H1 (cell line): ENCODE measurements at regions not wholly inside any gene's neighbourhood (a gene's known extent, or its start where the extent isn't known, plus 50 kb on each side); places are given as distances from the start of the nearest gene placed in this dataset.

Experiments
- POU5F1 ChIP-seq: IDR thresholded peaks from 2 replicates; pipeline ENCODE4 v1.6.1; 2011; ENCODE audit warnings: low read depth, mild to moderate bottlenecking, low read length, moderate library complexity
- RXRA ChIP-seq: IDR thresholded peaks from 2 replicates; pipeline ENCODE4 v1.6.1; 2011; ENCODE audit warnings: low read depth, mild to moderate bottlenecking, low read length, moderate library complexity; ENCODE audit not compliant: insufficient read depth
- TF ChIP-seq, protein P1 (sequence below): fragments of 300-600 bp; sonication (generic); IDR thresholded peaks from 2 replicates; pipeline ENCODE4 v1.7.1; 2012; ENCODE audit warnings: low read length, moderate library complexity, mild to moderate bottlenecking, inconsistent platforms; ENCODE audit not compliant: insufficient replicate concordance
- TF ChIP-seq, protein P2 (sequence below): IDR thresholded peaks from 2 replicates; pipeline ENCODE4 v1.6.1; 2012; ENCODE audit warnings: inconsistent platforms

DNA sequence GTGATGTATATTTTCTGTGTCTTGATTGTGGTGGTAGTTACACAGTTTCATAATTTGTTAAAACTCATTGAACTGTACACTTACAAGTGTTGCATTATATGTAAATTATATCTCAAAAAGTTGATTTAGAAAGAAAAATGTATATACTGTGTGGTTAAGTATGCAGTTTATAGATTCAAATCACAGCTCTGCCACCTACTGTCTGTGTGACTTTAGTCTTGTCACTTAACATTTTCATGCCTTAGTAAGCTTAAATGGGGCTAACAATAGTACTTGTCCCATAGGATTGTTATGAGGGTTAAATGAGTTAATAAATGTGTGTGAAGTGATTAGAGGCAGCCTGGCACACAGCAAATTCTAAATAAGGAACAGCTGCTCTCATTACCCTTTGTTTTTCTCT is 120.9 kb upstream of the P2RY1 start (continued):
- TF ChIP-seq, protein P1, sequence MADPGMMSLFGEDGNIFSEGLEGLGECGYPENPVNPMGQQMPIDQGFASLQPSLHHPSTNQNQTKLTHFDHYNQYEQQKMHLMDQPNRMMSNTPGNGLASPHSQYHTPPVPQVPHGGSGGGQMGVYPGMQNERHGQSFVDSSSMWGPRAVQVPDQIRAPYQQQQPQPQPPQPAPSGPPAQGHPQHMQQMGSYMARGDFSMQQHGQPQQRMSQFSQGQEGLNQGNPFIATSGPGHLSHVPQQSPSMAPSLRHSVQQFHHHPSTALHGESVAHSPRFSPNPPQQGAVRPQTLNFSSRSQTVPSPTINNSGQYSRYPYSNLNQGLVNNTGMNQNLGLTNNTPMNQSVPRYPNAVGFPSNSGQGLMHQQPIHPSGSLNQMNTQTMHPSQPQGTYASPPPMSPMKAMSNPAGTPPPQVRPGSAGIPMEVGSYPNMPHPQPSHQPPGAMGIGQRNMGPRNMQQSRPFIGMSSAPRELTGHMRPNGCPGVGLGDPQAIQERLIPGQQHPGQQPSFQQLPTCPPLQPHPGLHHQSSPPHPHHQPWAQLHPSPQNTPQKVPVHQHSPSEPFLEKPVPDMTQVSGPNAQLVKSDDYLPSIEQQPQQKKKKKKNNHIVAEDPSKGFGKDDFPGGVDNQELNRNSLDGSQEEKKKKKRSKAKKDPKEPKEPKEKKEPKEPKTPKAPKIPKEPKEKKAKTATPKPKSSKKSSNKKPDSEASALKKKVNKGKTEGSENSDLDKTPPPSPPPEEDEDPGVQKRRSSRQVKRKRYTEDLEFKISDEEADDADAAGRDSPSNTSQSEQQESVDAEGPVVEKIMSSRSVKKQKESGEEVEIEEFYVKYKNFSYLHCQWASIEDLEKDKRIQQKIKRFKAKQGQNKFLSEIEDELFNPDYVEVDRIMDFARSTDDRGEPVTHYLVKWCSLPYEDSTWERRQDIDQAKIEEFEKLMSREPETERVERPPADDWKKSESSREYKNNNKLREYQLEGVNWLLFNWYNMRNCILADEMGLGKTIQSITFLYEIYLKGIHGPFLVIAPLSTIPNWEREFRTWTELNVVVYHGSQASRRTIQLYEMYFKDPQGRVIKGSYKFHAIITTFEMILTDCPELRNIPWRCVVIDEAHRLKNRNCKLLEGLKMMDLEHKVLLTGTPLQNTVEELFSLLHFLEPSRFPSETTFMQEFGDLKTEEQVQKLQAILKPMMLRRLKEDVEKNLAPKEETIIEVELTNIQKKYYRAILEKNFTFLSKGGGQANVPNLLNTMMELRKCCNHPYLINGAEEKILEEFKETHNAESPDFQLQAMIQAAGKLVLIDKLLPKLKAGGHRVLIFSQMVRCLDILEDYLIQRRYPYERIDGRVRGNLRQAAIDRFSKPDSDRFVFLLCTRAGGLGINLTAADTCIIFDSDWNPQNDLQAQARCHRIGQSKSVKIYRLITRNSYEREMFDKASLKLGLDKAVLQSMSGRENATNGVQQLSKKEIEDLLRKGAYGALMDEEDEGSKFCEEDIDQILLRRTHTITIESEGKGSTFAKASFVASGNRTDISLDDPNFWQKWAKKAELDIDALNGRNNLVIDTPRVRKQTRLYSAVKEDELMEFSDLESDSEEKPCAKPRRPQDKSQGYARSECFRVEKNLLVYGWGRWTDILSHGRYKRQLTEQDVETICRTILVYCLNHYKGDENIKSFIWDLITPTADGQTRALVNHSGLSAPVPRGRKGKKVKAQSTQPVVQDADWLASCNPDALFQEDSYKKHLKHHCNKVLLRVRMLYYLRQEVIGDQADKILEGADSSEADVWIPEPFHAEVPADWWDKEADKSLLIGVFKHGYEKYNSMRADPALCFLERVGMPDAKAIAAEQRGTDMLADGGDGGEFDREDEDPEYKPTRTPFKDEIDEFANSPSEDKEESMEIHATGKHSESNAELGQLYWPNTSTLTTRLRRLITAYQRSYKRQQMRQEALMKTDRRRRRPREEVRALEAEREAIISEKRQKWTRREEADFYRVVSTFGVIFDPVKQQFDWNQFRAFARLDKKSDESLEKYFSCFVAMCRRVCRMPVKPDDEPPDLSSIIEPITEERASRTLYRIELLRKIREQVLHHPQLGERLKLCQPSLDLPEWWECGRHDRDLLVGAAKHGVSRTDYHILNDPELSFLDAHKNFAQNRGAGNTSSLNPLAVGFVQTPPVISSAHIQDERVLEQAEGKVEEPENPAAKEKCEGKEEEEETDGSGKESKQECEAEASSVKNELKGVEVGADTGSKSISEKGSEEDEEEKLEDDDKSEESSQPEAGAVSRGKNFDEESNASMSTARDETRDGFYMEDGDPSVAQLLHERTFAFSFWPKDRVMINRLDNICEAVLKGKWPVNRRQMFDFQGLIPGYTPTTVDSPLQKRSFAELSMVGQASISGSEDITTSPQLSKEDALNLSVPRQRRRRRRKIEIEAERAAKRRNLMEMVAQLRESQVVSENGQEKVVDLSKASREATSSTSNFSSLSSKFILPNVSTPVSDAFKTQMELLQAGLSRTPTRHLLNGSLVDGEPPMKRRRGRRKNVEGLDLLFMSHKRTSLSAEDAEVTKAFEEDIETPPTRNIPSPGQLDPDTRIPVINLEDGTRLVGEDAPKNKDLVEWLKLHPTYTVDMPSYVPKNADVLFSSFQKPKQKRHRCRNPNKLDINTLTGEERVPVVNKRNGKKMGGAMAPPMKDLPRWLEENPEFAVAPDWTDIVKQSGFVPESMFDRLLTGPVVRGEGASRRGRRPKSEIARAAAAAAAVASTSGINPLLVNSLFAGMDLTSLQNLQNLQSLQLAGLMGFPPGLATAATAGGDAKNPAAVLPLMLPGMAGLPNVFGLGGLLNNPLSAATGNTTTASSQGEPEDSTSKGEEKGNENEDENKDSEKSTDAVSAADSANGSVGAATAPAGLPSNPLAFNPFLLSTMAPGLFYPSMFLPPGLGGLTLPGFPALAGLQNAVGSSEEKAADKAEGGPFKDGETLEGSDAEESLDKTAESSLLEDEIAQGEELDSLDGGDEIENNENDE = no peak
- no peak for TF ChIP-seq RXRA
- TF ChIP-seq, protein P2, sequence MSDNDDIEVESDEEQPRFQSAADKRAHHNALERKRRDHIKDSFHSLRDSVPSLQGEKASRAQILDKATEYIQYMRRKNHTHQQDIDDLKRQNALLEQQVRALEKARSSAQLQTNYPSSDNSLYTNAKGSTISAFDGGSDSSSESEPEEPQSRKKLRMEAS = no peak
- TF ChIP-seq POU5F1 = no peak
